HCT116 (cell line): ENCODE measurements at regions not wholly inside any gene's neighbourhood (a gene's known extent, or its start where the extent isn't known, plus 50 kb on each side); places are given as distances from the start of the nearest gene placed in this dataset.

Experiments used
- ATAC-seq: fragments of 200-7000 bp; cut with Tn5 transposase; 2 replicates; pipeline ENCODE4 v1.9.1; 2020; ENCODE audit warnings: mild to moderate bottlenecking, moderate library complexity
- BruUV-seq: library from RNA; stranded (reverse); fragments of 400-500 nt; replicated peaks from 2 replicates; lab custom pipeline; 2021; lab: Mats Ljungman, UMichigan
- CTCF ChIA-PET: fragments of 300-600 bp; sonication (Branson Sonifier 250); formaldehyde crosslinking; loops from one replicate; lab custom pipeline; 2021; ENCODE audit warnings: antibody characterized with exemption; lab: Charles Lee
- POLR2A ChIA-PET: fragments of 300-600, 350-600 bp; sonication (Branson Sonifier 250); formaldehyde crosslinking; loops from one replicate; lab custom pipeline; 2021; ENCODE audit warnings: antibody characterized with exemption; lab: Charles Lee
- RAD21 ChIA-PET, 2 experiments: fragments of 300-600 bp; sonication (Branson Sonifier 250); formaldehyde crosslinking; loops; one replicate each; lab custom pipeline; 2023; ENCODE audit warnings: low total read pairs in 2 of 2; ENCODE audit not compliant: uncharacterized antibody in 2 of 2, unreplicated experiment in 2 of 2, low non-redundant PET in 1 of 2; lab: Charles Lee
- DNase-seq: peaks from one replicate; pipeline ENCODE4 v3.0.0-alpha.2; 2010; ENCODE audit warnings: low read depth, low spot score
- H2AFZ ChIP-seq: fragments of 200-600 bp; shearing (Covaris generic), sonication (generic); 2 replicates; pipeline ENCODE4 v1.6.1; 2017; ENCODE audit warnings: low read depth, mixed run types, mixed read lengths, antibody characterized with exemption, low read length; ENCODE audit not compliant: poor library complexity, severe bottlenecking
- H3K27ac ChIP-seq: 2 replicates; pipeline ENCODE4 v1.5.1; 2012; ENCODE audit warnings: low read depth, low read length
- H3K27me3 ChIP-seq: fragments of 200-600 bp; sonication (generic); 2 replicates; pipeline ENCODE4 v1.6.1; 2016; ENCODE audit warnings: mixed run types, low read length, mixed read lengths; ENCODE audit not compliant: insufficient read depth
- H3K36me3 ChIP-seq, 2 experiments: fragments of 200-500 bp in 1 of 2; fragments of 200-600 bp in 1 of 2; sonication (Bioruptor generic) in 1 of 2; sonication (generic) in 1 of 2; 2 replicates each; pipeline versions ENCODE4 v1.5.1 to v1.6.1; 2014 to 2016; ENCODE audit warnings: low read length in 2 of 2, inconsistent platforms in 1 of 2, mixed read lengths in 1 of 2, mixed run types in 1 of 2; ENCODE audit not compliant: insufficient read depth in 2 of 2, control insufficient read depth in 1 of 2
- H3K4me1 ChIP-seq, 2 experiments: fragments of 200-600 bp in 1 of 2; sonication (generic) in 1 of 2; 2 replicates each; pipeline versions ENCODE4 v1.5.1 to v1.6.1; 2012 to 2017; ENCODE audit warnings: low read length in 2 of 2, inconsistent platforms in 1 of 2, mild to moderate bottlenecking in 1 of 2, mixed read lengths in 1 of 2, mixed run types in 1 of 2, moderate library complexity in 1 of 2; ENCODE audit not compliant: insufficient read depth in 2 of 2, control insufficient read depth in 1 of 2
- H3K4me2 ChIP-seq: fragments of 200-600 bp; sonication (generic); 2 replicates; pipeline ENCODE4 v1.6.1; 2017; ENCODE audit warnings: mixed run types, low read length, mixed read lengths
- H3K4me3 ChIP-seq, 2 experiments: fragments of 200-600 bp in 1 of 2; sonication (generic) in 1 of 2; replicated peaks in 1 of 2; 2 replicates each; pipeline ENCODE4 v1.5.1; 2011 to 2016; ENCODE audit warnings: low read length in 2 of 2, control low read depth in 1 of 2, low read depth in 1 of 2, mild to moderate bottlenecking in 1 of 2, mixed read lengths in 1 of 2, mixed run types in 1 of 2
- H3K79me2 ChIP-seq: fragments of 200-600 bp; sonication (generic); 2 replicates; pipeline ENCODE4 v1.6.1; 2017; ENCODE audit warnings: mild to moderate bottlenecking, mixed run types, low read length, moderate library complexity, mixed read lengths; ENCODE audit not compliant: insufficient read depth
- H3K9ac ChIP-seq: fragments of 200-600 bp; sonication (generic); 2 replicates; pipeline ENCODE4 v1.6.1; 2016; ENCODE audit warnings: low read length, mixed read lengths
- H3K9me2 ChIP-seq: fragments of 200-600 bp; sonication (generic), shearing (Covaris generic); 2 replicates; pipeline ENCODE4 v1.6.1; 2017; ENCODE audit warnings: mixed run types, mild to moderate bottlenecking, moderate library complexity; ENCODE audit not compliant: insufficient read depth
- H3K9me3 ChIP-seq, 2 experiments: fragments of 200-500 bp in 1 of 2; fragments of 200-600 bp in 1 of 2; sonication (Bioruptor generic) in 1 of 2; sonication (generic) in 1 of 2; 2 replicates each; pipeline ENCODE4 v1.6.1; 2014 to 2017; ENCODE audit warnings: low read length in 2 of 2, mixed read lengths in 2 of 2, inconsistent platforms in 1 of 2, low read depth in 1 of 2, mild to moderate bottlenecking in 1 of 2, mixed run types in 1 of 2, moderate library complexity in 1 of 2; ENCODE audit not compliant: control insufficient read depth in 1 of 2, insufficient read depth in 1 of 2
- H4K20me1 ChIP-seq: fragments of 200-600 bp; sonication (generic), shearing (Covaris generic); 2 replicates; pipeline ENCODE4 v1.6.1; 2017; ENCODE audit warnings: mixed run types, mild to moderate bottlenecking, moderate library complexity; ENCODE audit not compliant: insufficient read depth
- ATF3 ChIP-seq: IDR thresholded peaks from 2 replicates; pipeline ENCODE4 v1.6.1; 2012
- CBX3 ChIP-seq: IDR thresholded peaks from 2 replicates; pipeline ENCODE4 v1.6.1; 2012; ENCODE audit warnings: low read depth
- CEBPB ChIP-seq: IDR thresholded peaks from 2 replicates; pipeline ENCODE4 v1.6.1; 2012; ENCODE audit warnings: low read depth
- EGR1 ChIP-seq: IDR thresholded peaks from 2 replicates; pipeline ENCODE4 v1.6.1; 2012; ENCODE audit warnings: low read depth
- EZH2 ChIP-seq: fragments of 200-600 bp; sonication (generic); IDR thresholded peaks from 2 replicates; pipeline ENCODE4 v1.6.1; 2017; ENCODE audit warnings: antibody characterized with exemption, mixed run types
- JUND ChIP-seq: IDR thresholded peaks from 2 replicates; pipeline ENCODE4 v1.6.1; 2012
- POLR2A ChIP-seq: IDR thresholded peaks from 2 replicates; pipeline ENCODE4 v1.7.0; 2011; ENCODE audit warnings: borderline replicate concordance; ENCODE audit not compliant: insufficient read depth, insufficient read length; ENCODE audit errors: extremely low read depth
- RAD21 ChIP-seq: IDR thresholded peaks from 2 replicates; pipeline ENCODE4 v1.6.1; 2012; ENCODE audit warnings: low read depth, mild to moderate bottlenecking
- REST ChIP-seq: IDR thresholded peaks from 2 replicates; pipeline ENCODE4 v1.6.1; 2012; ENCODE audit warnings: low read depth
- SIN3A ChIP-seq: IDR thresholded peaks from 2 replicates; pipeline ENCODE4 v1.6.1; 2012; ENCODE audit warnings: low read depth
- SP1 ChIP-seq: IDR thresholded peaks from 2 replicates; pipeline ENCODE4 v1.6.1; 2012; ENCODE audit warnings: low read depth
- SRF ChIP-seq: IDR thresholded peaks from 2 replicates; pipeline ENCODE4 v1.6.1; 2012; ENCODE audit warnings: low read depth
- YY1 ChIP-seq: IDR thresholded peaks from 2 replicates; pipeline ENCODE4 v1.6.1; 2011; ENCODE audit warnings: low read length, low read depth, moderate library complexity, mild to moderate bottlenecking; ENCODE audit not compliant: insufficient replicate concordance; ENCODE audit errors: extremely low read depth
- ZBTB33 ChIP-seq: IDR thresholded peaks from 2 replicates; pipeline ENCODE4 v1.6.1; 2011; ENCODE audit warnings: mild to moderate bottlenecking, low read length, moderate library complexity; ENCODE audit not compliant: insufficient replicate concordance; ENCODE audit errors: extremely low read depth
- ZNF274 ChIP-seq: fragments of 200-500 bp; sonication (Bioruptor generic); IDR thresholded peaks from 2 replicates; pipeline ENCODE4 v1.6.1; 2014; ENCODE audit warnings: mild to moderate bottlenecking, low read depth, low read length, inconsistent platforms
- intact Hi-C: fragments of 100-400 bp; cut with micrococcal nuclease; formaldehyde crosslinking; loops from 2 replicates; pipeline ENCODE4 v1.10.0; 2022
- TF ChIP-seq, protein P1 (sequence below): IDR thresholded peaks from 2 replicates; pipeline ENCODE4 v1.6.1; 2012

DNA sequence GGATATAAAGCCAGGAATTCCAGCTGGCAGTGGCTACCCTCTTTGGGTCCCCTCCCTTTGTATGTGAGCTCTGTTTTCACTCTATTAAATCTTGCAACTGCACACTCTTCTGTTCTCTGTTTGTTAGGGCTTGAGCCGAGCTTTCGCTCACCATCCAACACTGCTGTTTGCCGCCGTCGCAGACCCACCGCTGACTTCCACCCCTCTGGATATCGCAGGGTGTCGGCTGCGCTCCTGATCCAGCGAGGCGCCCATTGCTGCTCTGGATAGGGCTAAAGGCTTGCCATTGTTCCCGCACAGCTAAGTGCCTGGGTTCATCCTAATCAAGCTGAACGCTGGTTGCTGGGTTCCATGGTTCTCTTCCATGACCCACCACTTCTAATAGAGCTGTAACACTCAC is 1433.5 kb upstream of the ADGRB3 start:
- no peaks in the 10 kb centered on the region for H3K4me1 ChIP-seq
- no peak for ATAC-seq
- no peak for DNase-seq
- ChIA-PET CTCF (no interaction called here), POLR2A (no interaction called here), RAD21 (no interaction called here)
- intact Hi-C loops, result no loop called here
- TF ChIP-seq ZNF274, result no peak
- no peak overlapping the region for H3K4me3 ChIP-seq
- no peaks in the 10 kb centered on the region for H3K36me3 ChIP-seq
- H3K9ac ChIP-seq, result no peak overlapping the region
- H3K27ac ChIP-seq, result no peak overlapping the region
- H3K4me2 ChIP-seq, result no peak overlapping the region
- no peaks in the 10 kb centered on the region for H4K20me1 ChIP-seq
- no peaks in the 10 kb centered on the region for H3K27me3 ChIP-seq
- H3K79me2 ChIP-seq, result no peaks in the 10 kb centered on the region
- no peaks in the 10 kb centered on the region for H3K9me2 ChIP-seq
- peaks cover 0 to 18% of the 10 kb centered on the region in 2 experiments; a peak in 2 of 4 replicates for H3K9me3 ChIP-seq
- H2AFZ ChIP-seq, result no peak overlapping the region
- no TSS peak for BruUV-seq

- Histone ChIP-seq H3K4me1 (no peaks in the 10 kb centered on the region), H4K20me1 (no peaks in the 10 kb centered on the region), H3K27me3 (no peaks in the 10 kb centered on the region), H2AFZ (no peak overlapping the region), H3K9me3 (peaks cover 0 to 14% of the 10 kb centered on the region in 2 experiments; a peak in 2 of 4 replicates), H3K4me2 (no peak overlapping the region), H3K79me2 (no peaks in the 10 kb centered on the region), H3K27ac (no peak overlapping the region), H3K9ac (no peak overlapping the region), H3K4me3 (no peak overlapping the region), H3K9me2 (no peaks in the 10 kb centered on the region), H3K36me3 (no peaks in the 10 kb centered on the region)
- ChIA-PET RAD21 (no interaction called here), POLR2A (no interaction called here), CTCF (no interaction called here)
- ATAC-seq (no peak), DNase-seq (no peak)
- no TSS peak for BruUV-seq
- intact Hi-C loops, result no loop called here
- no peak for TF ChIP-seq SP1
- no peak for TF ChIP-seq SRF
- TF ChIP-seq REST, result no peak
- TF ChIP-seq ATF3, result no peak
- TF ChIP-seq RAD21, result no peak
- no peak for TF ChIP-seq CBX3
- TF ChIP-seq ZBTB33, result no peak
- no peak for TF ChIP-seq SIN3A
- no peak for TF ChIP-seq EZH2
- TF ChIP-seq YY1, result no peak
- TF ChIP-seq, protein P1, sequence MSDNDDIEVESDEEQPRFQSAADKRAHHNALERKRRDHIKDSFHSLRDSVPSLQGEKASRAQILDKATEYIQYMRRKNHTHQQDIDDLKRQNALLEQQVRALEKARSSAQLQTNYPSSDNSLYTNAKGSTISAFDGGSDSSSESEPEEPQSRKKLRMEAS, result no peak
- TF ChIP-seq POLR2A, result no peak
- no peak for TF ChIP-seq EGR1
- no peak for TF ChIP-seq CEBPB
- no peak for TF ChIP-seq JUND
These were observed 1434.3 kb upstream of the ADGRB3 start for GRCh38 chr6:67200626-67201403.
